GM23248 (cell line): ENCODE measurements at regions not wholly inside any gene's neighbourhood (a gene's known extent, or its start where the extent isn't known, plus 50 kb on each side); places are given as distances from the start of the nearest gene placed in this dataset.

Experiments
- EZH2 ChIP-seq: fragments of 200-600 bp; sonication (generic); IDR thresholded peaks from 2 replicates; pipeline ENCODE4 v1.6.1; 2018; ENCODE audit warnings: antibody characterized with exemption, mild to moderate bottlenecking; ENCODE audit not compliant: insufficient read depth, poor library complexity, severe bottlenecking
- EZH2phosphoT487 ChIP-seq: fragments of 200-600 bp; sonication (generic); IDR thresholded peaks from 2 replicates; pipeline ENCODE4 v1.6.1; 2018; ENCODE audit warnings: antibody characterized with exemption, moderate library complexity, mild to moderate bottlenecking, low read depth; ENCODE audit not compliant: insufficient read depth

- TF ChIP-seq EZH2, result no peak
- no peak for TF ChIP-seq EZH2phosphoT487
Observed at GRCh38 chr18:5825663-5826062, 69.7 kb downstream of the TMEM200C start.
